ENCODE measurements at regions not wholly inside any gene's neighbourhood (a gene's known extent, or its start where the extent isn't known, plus 50 kb on each side); places are given as distances from the start of the nearest gene placed in this dataset.

DNA sequence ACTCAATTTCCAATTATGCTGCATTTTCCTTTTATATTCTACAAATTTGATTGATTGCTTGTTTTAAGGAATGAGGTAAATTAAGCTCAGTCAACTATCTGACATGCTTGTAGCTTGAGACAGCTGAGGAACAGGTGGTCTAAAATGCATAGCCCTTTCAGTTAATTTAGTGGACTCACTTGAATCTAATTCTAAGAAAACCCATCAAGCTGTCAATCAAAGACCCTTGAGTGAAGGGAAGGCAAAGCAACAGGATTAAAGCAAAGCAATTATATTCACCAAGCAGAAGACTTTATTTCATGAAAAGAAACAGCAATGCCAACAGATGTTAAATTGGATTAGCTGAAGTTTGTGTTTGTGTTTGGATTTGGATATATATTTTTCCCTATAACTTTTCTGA lies 228.5 kb downstream of the ARPP21 start:
- no peak for DNase-seq (ENCODE audit: low read depth, low spot score)
- H3K9ac ChIP-seq (replicated peaks; ENCODE audit: extremely low read depth, insufficient read depth, low read length), result no peak overlapping the region
- H3K4me2 ChIP-seq (ENCODE audit: insufficient read depth, low read length), result no peak overlapping the region
- H4K20me1 ChIP-seq (replicated peaks; ENCODE audit: control insufficient read depth, extremely low read depth, insufficient read depth, low read length), result no peaks in the 10 kb centered on the region
- H3K9me1 ChIP-seq (replicated peaks; ENCODE audit: control insufficient read depth, extremely low read depth, insufficient read depth, low read length), result no peaks in the 10 kb centered on the region
- H3K4me1 ChIP-seq (ENCODE audit: control insufficient read depth, extremely low read depth, insufficient read depth, low read length), result no peaks in the 10 kb centered on the region
- intact Hi-C loops (cut with micrococcal nuclease), result no loop called here
- no peak overlapping the region for H3K27ac ChIP-seq (ENCODE audit: insufficient read depth, low read depth, low read length)
- H3K27me3 ChIP-seq (ENCODE audit: control insufficient read depth in 2 of 2, insufficient read depth in 2 of 2, low read length in 2 of 2), result no peaks in the 10 kb centered on the region
- no TSS peak for BruUV-seq (replicated peaks)
- ChIA-PET POLR2A (no interaction called here), CTCF (no interaction called here)
- no peak overlapping the region for H2AFZ ChIP-seq (ENCODE audit: low read depth, low read length)
- no peaks in the 10 kb centered on the region for H3K9me3 ChIP-seq (replicated peaks; ENCODE audit: control insufficient read depth, insufficient read depth, low read length)
- TF ChIP-seq POLR2A (IDR thresholded peaks at IDR 0.05; ENCODE audit: low read depth, low read length) (no peak), POLR2AphosphoS5 (IDR thresholded peaks at IDR 0.05; ENCODE audit: insufficient read depth, low read depth, low read length) (no peak), MYC (IDR thresholded peaks at IDR 0.05; ENCODE audit: low read depth, low read length) (no peak), JUN (IDR thresholded peaks at IDR 0.05; ENCODE audit: borderline replicate concordance, insufficient read depth, insufficient read length, low read depth) (no peak), FOS (IDR thresholded peaks at IDR 0.05; ENCODE audit: borderline replicate concordance, insufficient read depth, low read length) (no peak), GATA2 (IDR thresholded peaks at IDR 0.05; ENCODE audit: insufficient read depth, insufficient read length, low read depth, low read length) (no peak), EZH2 (IDR thresholded peaks at IDR 0.05; ENCODE audit: borderline replicate concordance, low read depth, low read length, severe bottlenecking) (no peak)
- TF ChIP-seq, protein P1, sequence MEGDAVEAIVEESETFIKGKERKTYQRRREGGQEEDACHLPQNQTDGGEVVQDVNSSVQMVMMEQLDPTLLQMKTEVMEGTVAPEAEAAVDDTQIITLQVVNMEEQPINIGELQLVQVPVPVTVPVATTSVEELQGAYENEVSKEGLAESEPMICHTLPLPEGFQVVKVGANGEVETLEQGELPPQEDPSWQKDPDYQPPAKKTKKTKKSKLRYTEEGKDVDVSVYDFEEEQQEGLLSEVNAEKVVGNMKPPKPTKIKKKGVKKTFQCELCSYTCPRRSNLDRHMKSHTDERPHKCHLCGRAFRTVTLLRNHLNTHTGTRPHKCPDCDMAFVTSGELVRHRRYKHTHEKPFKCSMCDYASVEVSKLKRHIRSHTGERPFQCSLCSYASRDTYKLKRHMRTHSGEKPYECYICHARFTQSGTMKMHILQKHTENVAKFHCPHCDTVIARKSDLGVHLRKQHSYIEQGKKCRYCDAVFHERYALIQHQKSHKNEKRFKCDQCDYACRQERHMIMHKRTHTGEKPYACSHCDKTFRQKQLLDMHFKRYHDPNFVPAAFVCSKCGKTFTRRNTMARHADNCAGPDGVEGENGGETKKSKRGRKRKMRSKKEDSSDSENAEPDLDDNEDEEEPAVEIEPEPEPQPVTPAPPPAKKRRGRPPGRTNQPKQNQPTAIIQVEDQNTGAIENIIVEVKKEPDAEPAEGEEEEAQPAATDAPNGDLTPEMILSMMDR (IDR thresholded peaks at IDR 0.05; ENCODE audit: extremely low read depth in 1 of 2, insufficient read depth in 1 of 2, low read depth in 1 of 2, low read length in 2 of 2), result no peak
- TF ChIP-seq, protein P2, sequence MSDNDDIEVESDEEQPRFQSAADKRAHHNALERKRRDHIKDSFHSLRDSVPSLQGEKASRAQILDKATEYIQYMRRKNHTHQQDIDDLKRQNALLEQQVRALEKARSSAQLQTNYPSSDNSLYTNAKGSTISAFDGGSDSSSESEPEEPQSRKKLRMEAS (IDR thresholded peaks at IDR 0.05; ENCODE audit: insufficient read depth, insufficient read length), result no peak
- H3K4me3 ChIP-seq (replicated peaks in 1 of 3; ENCODE audit: insufficient read depth in 1 of 3, low read depth in 1 of 3, low read length in 3 of 3), result no peak overlapping the region
- H3K36me3 ChIP-seq (ENCODE audit: control insufficient read depth in 2 of 2, extremely low read depth in 1 of 2, insufficient read depth in 2 of 2, low read length in 2 of 2), result no peaks in the 10 kb centered on the region
- FAIRE-seq, result no peak
- no peaks in the 10 kb centered on the region for H3K79me2 ChIP-seq (ENCODE audit: control insufficient read depth, insufficient read depth, low read length)
- dilution Hi-C loops (cut with MboI; ENCODE audit: extremely low pct_ligation_motif_present, low sequenced_read_pairs), result no loop called here
